NCI-H510A (cell line): ENCODE measurements at regions not wholly inside any gene's neighbourhood (a gene's known extent, or its start where the extent isn't known, plus 50 kb on each side); places are given as distances from the start of the nearest gene placed in this dataset.

Source experiments
- DNase-seq: peaks from one replicate; lab custom pipeline; 2025; lab: John Stamatoyannopoulos, UW

DNA sequence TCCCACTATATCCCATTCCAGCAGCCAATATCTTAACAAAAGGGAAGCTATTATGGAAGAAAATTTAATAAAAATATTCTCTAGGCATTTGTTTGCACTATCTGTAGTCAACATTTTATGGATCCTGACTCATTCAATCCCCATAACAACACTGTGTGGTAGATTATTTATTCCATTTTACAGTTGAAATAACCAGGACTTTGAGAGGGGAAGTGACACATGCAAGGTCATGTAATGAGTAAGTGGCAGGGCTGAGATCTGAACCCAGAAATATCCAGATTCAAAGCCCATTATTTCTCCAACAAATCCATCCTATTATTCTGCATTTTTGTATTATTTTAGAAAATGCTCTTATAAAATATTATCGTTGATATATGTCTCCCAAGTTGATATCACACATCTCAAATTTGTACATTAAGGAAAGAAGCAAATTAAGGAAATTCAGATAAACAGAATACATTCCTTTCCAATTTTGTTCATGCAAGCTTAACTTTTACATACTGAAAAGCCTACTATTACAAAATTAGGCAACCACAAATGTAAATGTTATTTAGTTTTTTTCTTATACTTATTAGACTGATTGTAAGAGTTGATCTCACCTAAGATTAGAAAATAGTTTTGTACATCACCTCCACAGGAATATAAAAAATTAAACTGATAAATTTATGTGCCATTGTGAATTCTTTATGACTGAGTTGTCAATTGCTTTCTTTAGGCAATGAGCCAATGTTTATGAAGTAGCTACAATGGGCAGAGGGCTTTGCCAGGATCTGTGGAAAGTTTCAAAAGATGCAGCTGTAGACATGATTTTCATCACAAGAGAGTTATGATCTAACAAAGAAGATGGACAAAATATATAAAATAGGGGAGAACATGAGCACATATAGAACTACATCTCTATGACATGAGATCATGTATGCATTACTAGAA is 55.1 kb upstream of the E2F7 start:
- DNase-seq: no peak

DNA sequence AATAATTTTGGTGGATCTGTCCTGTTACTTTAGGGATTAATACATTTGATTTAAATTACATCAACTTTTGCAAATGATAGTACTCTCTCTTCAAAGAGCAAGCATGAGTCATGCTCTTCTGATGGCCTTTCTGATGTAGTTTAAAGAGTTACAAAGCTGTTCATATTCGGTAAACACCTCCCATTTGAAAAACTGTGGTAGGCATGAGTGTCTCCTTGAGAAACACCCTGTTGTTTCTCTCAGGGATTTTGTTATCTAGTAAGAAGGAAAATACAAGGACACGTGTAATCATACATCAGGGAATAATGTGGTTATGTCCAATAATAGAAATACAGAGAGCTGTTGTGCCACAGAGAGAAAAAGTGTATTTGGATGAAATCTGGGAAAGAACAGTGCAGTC is 53.3 kb upstream of the E2F7 start:
- DNase-seq: no peak

DNA sequence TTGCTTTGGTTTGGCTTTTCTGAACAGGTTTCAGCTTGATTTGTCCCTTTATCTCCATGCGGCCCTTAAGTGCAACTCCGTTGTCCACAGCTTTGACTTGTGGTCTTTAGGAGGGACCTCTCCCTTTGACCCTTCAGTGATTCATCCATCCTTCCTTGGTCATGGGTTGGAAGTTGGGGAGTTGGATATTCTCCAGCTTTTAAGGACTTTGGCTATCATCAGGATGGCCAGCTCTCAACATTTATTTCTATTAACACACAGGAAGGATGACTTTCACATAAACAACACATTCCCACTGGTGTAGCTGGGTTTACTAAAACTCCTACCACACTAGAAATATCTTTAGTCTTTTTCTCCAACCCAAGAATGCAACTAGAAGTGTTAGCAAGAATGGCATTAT is 50.9 kb upstream of the E2F7 start:
- DNase-seq: no peak

DNA sequence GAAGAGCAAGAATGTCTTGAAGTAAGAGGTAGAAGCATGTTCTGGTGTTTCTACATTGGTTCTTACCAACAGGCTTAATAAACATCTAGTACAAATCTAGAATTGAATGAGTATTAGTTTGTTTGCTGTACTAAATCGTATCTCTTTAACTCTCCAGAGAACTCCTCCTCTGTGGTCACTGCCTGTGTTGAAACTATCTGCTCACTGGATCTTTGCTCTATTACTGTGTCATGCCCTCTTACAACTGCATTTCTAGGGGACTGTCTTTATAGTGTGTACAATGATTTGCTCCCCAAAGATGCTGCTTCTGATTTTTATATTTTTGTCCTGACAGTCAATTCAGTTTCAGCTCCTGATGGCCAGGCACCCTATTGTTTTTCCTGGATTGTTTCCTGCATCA is 50.1 kb upstream of the E2F7 start:
- DNase-seq: no peak
